GM21576 (cell line): ENCODE measurements at regions not wholly inside any gene's neighbourhood (a gene's known extent, or its start where the extent isn't known, plus 50 kb on each side); places are given as distances from the start of the nearest gene placed in this dataset.

ENCODE experiments used
- ATAC-seq: cut with Tn5 transposase; IDR thresholded peaks from one replicate; pipeline ENCODE4 v1.9.1; 2021; ENCODE audit warnings: mild to moderate bottlenecking, moderate library complexity; ENCODE audit not compliant: unreplicated experiment

GRCh38 chr12:76704693-76705092 is 59.2 kb upstream of the ZDHHC17 start:
- no peak for ATAC-seq

DNA sequence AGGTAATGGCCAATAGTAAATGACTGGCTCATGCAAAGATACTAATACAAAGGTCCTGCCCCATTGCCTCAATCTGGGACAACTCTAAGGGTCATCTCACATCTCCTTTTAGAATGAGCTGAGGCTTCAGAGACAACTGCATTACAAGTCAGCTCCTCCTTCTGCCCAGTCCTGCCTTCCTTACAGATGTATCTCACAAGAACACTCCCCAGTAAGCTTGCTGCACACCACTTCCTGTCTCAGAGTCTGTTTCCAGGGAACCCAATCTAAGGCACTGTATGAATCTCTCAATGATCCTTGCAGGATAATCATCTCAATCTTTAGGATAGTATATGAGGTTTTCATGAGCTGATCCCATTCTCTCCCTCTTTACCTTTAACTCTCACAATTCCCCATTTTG is 57.8 kb upstream of the ZDHHC17 start:
- ATAC-seq: no peak

DNA sequence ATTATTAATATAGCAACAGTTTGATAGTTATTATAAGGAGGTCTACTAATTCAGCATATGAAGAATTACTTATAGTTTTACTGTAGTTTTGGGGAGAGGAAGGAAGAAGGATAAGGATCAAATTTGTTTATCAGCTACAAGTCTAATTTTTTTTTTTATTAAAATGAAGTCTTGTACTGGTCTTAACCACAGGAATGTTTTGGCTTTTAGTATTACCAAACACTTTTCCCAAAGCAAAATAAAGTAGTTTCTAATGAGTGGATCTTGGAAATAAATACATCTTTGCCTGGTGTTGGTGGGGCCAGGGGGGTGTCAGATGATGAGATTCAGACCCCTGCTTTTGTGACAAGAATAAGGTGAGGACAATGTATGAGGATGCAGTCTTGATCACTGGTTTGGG is 57.2 kb upstream of the ZDHHC17 start:
- no peak for ATAC-seq

DNA sequence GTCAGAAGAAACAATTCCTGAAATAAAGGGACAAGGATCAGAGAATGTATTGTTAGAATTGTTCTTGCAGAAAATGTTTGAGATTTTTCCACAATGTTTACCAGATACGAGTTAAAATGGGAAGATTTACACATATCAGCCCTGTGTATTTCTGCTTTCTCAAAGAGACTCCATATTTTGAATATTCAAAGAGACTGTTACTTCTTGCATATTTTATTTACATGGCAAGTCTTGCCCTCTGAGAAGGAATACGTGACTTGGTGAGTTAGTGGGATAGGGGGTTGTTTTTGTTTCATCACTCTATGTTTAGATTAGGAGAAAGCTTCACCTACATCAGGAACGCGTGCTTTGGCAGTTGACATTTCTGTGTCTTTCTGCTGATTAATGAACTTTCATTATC is 56.1 kb upstream of the ZDHHC17 start:
- ATAC-seq: no peak

- no peak for ATAC-seq
These were observed 55.6 kb upstream of the ZDHHC17 start for GRCh38 chr12:76708296-76708695.

DNA sequence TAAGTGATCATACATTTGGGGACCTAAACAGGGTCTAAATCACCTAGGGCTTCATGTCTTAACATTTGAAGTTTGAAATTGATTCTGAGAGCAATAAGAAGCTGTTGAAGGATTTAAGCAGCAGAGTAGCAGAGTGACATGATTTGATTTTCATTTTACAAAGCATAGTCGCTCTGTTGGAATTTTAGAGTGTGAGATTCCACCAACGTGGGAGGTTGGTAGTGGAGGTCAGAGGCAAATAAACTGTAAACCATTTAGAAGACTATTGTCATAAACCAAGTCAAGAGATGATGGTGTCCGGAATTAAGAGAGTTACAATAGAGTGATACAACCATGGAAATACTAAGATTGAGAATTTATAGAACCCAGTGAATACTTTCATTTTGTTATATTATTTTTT is 52.7 kb upstream of the ZDHHC17 start:
- no peak for ATAC-seq

- no peak for ATAC-seq
These were observed 50.8 kb upstream of the ZDHHC17 start for GRCh38 chr12:76713130-76713529.

DNA sequence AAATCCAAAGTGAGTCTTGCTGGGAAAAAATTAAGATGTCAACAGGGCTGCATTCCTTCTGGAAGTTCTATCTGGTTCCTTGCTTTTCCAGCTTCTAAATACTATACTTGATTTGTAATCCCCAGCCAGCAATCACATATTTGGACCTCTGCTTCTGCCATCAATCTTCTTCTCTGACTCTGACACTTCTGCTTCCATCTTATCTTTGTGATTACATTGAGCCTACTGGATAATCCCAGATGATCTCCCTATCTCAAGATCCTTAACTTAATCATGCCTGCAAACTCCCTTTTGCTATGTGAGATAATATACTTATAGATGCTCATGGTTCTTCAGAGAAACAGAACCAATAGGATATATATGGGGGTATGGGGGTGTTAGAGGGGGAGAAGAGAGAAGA is 49.9 kb upstream of the ZDHHC17 start:
- no peak for ATAC-seq
